HCT116 (cell line): ENCODE measurements at regions not wholly inside any gene's neighbourhood (a gene's known extent, or its start where the extent isn't known, plus 50 kb on each side); places are given as distances from the start of the nearest gene placed in this dataset.

Experiments
- CBX3 ChIP-seq: IDR thresholded peaks from 2 replicates; pipeline ENCODE4 v1.6.1; 2012; ENCODE audit warnings: low read depth
- CEBPB ChIP-seq: IDR thresholded peaks from 2 replicates; pipeline ENCODE4 v1.6.1; 2012; ENCODE audit warnings: low read depth
- CTCF ChIP-seq, 3 experiments: fragments of 200-600 bp in 1 of 3; sonication (generic) in 1 of 3; IDR thresholded peaks in 2 of 3; conservative IDR thresholded peaks in 1 of 3; 2 replicates each; pipeline ENCODE4 v1.5.1; 2012 to 2017; ENCODE audit warnings: low read depth in 2 of 3, low read length in 2 of 3, antibody characterized with exemption in 1 of 3, borderline replicate concordance in 1 of 3, control low read depth in 1 of 3, mild to moderate bottlenecking in 1 of 3, mixed read lengths in 1 of 3, mixed run types in 1 of 3, moderate library complexity in 1 of 3; ENCODE audit not compliant: insufficient read depth in 1 of 3
- EZH2phosphoT487 ChIP-seq: fragments of 200-600 bp; IDR thresholded peaks from 2 replicates; pipeline ENCODE4 v1.6.1; 2018; ENCODE audit warnings: antibody characterized with exemption, borderline replicate concordance
- POLR2A ChIP-seq: IDR thresholded peaks from 2 replicates; pipeline ENCODE4 v1.7.0; 2011; ENCODE audit warnings: borderline replicate concordance; ENCODE audit not compliant: insufficient read depth, insufficient read length; ENCODE audit errors: extremely low read depth
- RAD21 ChIP-seq: IDR thresholded peaks from 2 replicates; pipeline ENCODE4 v1.6.1; 2012; ENCODE audit warnings: low read depth, mild to moderate bottlenecking
- REST ChIP-seq: IDR thresholded peaks from 2 replicates; pipeline ENCODE4 v1.6.1; 2012; ENCODE audit warnings: low read depth
- SIN3A ChIP-seq: IDR thresholded peaks from 2 replicates; pipeline ENCODE4 v1.6.1; 2012; ENCODE audit warnings: low read depth
- SP1 ChIP-seq: IDR thresholded peaks from 2 replicates; pipeline ENCODE4 v1.6.1; 2012; ENCODE audit warnings: low read depth
- TCF7L2 ChIP-seq: IDR thresholded peaks from 2 replicates; pipeline ENCODE4 v1.7.0; 2011; ENCODE audit warnings: borderline replicate concordance, inconsistent platforms; ENCODE audit not compliant: insufficient read depth, insufficient read length; ENCODE audit errors: extremely low read depth
- ZFX ChIP-seq: fragments of 450-650 bp; IDR thresholded peaks from 2 replicates; pipeline ENCODE4 v1.6.1; 2017
- ZNF274 ChIP-seq: fragments of 200-500 bp; sonication (Bioruptor generic); IDR thresholded peaks from 2 replicates; pipeline ENCODE4 v1.6.1; 2014; ENCODE audit warnings: mild to moderate bottlenecking, low read depth, low read length, inconsistent platforms

GRCh38 chr2:129337076-129337475, 642.4 kb upstream of the RAB6C start:
- no peak for TF ChIP-seq EZH2phosphoT487
- TF ChIP-seq POLR2A, result no peak
- TF ChIP-seq TCF7L2, result no peak
- no peak for TF ChIP-seq SIN3A
- TF ChIP-seq ZFX, result no peak
- no peak for TF ChIP-seq REST
- TF ChIP-seq SP1, result no peak
- TF ChIP-seq CEBPB, result no peak
- no peak for TF ChIP-seq CTCF (IDR thresholded peaks at IDR 0.05 in 2 of 3, conservative IDR thresholded peaks at IDR 0.05 in 1 of 3; ENCODE audit: borderline replicate concordance in 1 of 3, insufficient read depth in 1 of 3, low read depth in 2 of 3, low read length in 2 of 3)
- no peak for TF ChIP-seq CBX3
- no peak for TF ChIP-seq RAD21
- no peak for TF ChIP-seq ZNF274
